ENCODE measurements at regions not wholly inside any gene's neighbourhood (a gene's known extent, or its start where the extent isn't known, plus 50 kb on each side); places are given as distances from the start of the nearest gene placed in this dataset.
"Not testable (repeated sequence)": the region's sequence is repeated elsewhere in the genome, so short reads cannot be mapped to it uniquely, and the experiment has no call there.

- DNase-seq (ENCODE audit: low read depth in 3 of 3, low spot score in 2 of 3), result no peak
Observed at GRCh38 chr16:9663588-9663987, 518.6 kb downstream of the GRIN2A start.

GRCh38 chr16:9665851-9666271, 516.4 kb downstream of the GRIN2A start:
- DNase-seq (ENCODE audit: low read depth in 3 of 3, low spot score in 2 of 3), result no peak

GRCh38 chr16:9666834-9667480, 515.3 kb downstream of the GRIN2A start:
- DNase-seq (ENCODE audit: low read depth in 3 of 3, low spot score in 2 of 3), result no peak

DNA sequence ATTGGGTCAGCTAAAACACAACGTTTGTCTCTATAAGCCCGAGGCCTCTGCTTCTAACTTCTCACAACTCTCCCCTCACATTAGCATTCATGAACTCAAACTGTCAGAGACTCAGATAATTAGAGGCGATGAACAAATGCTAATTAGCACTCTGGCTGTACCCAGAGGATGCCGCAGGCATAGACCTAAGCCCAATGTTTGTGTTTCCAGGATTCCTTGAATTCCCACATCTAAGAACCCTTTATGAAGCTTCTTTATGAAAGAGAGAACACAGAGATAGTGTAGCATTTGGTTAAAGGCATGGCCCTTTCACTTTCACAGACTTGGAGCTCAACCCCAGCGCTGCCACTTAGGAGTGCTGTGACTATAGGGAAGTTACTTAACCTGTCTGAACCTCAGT, 512.2 kb downstream of the GRIN2A start:
- DNase-seq (ENCODE audit: low read depth in 3 of 3, low spot score in 2 of 3), result no peak

DNA sequence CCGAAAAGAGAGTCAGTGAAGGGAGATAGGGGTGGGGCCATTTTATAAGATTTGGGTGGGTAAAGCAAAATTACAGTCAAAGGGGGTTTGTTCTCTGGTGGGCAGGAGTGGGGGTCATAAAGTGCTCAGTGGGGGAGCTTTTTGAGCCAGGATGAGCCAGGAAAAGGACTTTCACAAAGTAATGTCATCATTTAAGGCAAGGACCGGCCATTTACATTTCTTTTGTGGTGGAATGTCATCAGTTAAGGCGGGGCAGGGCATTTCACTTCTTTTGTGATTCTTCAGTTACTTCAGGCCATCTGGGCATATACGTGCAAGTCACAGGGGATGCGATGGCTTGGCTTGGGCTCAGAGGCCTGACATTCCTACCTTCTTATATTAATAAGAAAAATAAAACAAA, 511.6 kb downstream of the GRIN2A start:
- not testable (repeated sequence) for DNase-seq (ENCODE audit: low read depth in 3 of 3, low spot score in 2 of 3)

DNA sequence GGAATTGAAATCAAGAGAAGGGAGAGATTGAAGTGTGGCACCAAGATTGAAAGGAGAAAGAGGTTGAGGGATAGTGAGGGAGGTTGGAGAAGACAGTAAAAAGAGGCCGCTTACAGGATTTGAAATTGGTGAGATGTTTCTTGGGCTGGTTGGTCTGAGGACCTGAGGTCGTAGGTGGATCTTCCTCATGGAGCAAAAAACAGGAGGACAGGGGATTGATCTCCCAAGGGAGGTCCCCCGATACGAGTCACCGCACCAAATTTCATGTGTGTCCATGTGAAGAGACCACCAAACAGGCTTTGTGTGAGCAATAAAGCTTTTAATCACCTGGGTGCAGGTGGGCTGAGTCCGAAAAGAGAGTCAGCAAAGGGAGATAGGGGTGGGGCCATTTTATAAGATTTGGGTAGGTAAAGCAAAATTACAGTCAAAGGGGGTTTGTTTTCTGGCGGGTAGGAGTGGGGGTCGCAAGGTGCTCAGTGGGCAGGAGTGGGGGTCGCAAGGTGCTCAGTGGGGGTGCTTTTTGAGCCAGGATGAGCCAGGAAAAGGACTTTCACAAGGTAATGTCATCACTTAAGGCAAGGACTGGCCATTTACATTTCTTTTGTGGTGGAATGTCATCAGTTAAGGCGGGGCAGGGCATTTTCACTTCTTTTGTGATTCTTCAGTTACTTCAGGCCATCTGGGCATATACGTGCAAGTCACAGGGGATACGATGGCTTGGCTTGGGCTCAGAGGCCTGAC, 505.5 kb downstream of the GRIN2A start:
- DNase-seq (ENCODE audit: low read depth in 3 of 3, low spot score in 2 of 3), result not testable (repeated sequence)

DNA sequence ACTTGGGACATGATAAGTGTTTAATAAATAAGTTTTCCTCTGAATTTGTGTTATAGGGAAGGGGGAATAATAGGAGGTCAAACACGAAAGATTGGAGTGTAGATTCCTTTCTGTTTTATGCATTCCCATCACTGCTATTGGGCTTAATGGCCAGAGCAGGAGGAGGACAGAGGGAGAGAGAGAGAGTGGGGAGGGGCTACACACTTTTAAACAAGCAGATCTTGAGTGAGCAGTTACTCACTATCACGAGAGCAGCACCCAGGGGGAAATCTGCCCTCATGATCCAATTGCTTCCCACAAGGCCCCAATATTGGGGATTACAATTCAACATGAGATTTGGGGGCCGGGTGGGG, 505.0 kb downstream of the GRIN2A start:
- DNase-seq (ENCODE audit: low read depth in 3 of 3, low spot score in 2 of 3), result no peak

DNA sequence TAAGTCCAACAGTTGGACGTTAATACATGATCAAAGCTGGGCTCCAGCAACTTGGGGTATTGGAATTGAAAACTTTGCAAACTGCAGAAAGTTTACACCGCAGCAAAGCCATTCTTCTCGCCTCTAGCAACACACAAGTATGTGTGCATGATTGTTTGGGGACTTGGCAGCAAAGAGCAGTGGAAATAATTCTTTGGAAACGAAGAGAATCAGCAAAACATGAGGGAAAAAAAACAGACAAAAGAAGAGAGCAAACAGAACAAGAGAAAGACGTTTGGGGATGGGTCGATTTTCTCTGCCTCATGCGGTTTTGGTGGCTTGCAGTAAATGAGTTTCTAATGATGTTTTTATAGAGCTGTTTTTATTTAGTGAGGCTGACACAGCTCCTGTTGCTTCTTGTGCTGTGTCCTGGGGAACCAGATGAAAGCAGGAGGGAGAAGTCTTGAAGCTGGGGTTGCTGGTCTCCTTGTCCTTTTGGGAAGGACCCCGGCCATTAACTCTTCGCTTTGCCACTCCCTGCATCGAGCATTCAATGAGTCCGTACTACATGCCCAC, 502.9 kb downstream of the GRIN2A start:
- DNase-seq (ENCODE audit: low read depth in 3 of 3, low spot score in 2 of 3), result no peak

DNA sequence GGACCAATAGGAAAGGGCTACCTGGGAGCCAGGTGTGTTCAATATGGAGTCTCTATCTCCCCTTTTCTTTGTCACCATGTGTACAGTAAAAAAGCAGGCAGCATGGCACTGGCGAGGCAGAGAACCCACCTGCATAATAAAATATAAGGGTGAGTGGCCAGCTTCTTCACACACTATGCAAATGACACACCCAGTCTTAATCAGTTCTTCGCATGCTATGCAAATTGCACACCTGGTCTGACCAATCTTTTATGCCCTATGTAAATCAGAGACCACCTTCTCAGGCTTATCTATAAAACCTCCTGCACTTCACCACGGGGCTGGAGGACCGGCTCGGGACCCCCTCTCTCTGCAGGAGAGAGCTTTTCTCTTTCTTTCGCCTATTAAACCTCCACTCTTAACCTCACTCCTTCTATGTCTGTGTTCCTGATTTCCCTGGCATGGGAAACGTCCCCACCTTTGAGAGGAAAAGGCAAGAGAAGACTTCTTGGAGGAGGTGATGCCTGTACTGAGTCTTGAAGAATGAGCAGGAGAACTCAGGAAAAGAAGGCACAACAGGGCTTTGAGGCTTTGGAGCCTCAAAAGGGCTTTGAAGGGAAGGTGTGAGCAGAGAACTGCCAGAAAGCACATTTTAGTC, 502.1 kb downstream of the GRIN2A start:
- DNase-seq (ENCODE audit: low read depth in 3 of 3, low spot score in 2 of 3), result no peak

GRCh38 chr16:9680968-9681367, 501.3 kb downstream of the GRIN2A start:
- no peak for DNase-seq (ENCODE audit: low read depth in 3 of 3, low spot score in 2 of 3)

DNA sequence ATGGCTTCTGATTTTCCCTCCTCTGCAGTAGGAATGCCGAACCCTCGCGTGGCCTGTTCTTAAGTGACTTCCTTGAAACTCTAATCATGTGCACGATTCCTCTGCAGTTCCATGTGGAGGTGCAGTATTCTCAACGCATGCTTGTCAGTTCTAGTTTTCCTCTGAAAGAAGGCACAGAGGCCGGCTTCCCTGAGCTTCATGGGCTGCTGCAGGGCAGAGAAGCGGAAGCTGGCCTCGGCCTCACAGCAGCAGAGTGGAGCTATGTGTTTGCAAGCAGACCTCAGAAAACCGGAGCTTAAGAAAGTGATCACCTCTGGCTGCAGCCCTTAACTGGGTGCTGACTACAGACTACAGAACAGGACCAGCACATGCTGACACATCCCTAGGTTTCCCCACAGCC, 500.7 kb downstream of the GRIN2A start:
- no peak for DNase-seq (ENCODE audit: low read depth in 3 of 3, low spot score in 2 of 3)

DNA sequence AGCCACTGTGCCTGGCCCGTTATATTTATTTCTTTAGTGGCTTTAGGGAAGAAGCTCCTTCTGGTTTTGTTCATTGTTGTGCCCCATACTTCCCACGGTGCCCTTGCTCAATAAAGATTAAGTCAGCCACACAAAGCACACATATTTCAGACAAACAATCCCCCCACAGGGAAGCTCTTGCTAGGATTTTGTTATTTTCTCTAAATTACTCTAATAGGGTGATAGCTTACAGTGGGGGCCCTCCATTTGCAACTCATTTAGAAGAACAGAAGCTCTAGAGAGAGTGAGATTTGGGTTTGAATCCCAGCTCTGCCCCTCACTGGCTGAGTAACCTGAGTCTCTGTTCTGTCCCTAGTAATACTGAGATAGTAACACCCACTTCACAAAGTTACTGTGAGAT, 499.9 kb downstream of the GRIN2A start:
- no peak for DNase-seq (ENCODE audit: low read depth in 3 of 3, low spot score in 2 of 3)

DNA sequence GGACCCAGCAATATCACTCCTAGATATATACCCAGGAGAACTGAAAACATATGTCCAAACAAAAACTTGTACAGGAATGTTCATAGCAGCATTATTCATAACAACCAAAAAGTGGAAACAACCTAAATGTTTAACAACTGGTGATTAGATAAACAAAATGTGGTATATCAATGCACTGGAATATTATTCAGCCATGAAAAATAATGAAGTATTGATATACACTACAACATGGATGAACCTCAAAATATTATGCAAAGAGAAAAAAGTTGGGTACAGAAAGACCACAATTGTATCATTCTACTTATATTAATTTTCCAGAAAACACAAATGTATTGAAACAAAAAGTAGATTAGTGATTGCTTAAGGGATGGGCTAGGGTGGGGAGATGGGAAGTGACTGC, 498.6 kb downstream of the GRIN2A start:
- DNase-seq (ENCODE audit: low read depth in 3 of 3, low spot score in 2 of 3), result no peak

DNA sequence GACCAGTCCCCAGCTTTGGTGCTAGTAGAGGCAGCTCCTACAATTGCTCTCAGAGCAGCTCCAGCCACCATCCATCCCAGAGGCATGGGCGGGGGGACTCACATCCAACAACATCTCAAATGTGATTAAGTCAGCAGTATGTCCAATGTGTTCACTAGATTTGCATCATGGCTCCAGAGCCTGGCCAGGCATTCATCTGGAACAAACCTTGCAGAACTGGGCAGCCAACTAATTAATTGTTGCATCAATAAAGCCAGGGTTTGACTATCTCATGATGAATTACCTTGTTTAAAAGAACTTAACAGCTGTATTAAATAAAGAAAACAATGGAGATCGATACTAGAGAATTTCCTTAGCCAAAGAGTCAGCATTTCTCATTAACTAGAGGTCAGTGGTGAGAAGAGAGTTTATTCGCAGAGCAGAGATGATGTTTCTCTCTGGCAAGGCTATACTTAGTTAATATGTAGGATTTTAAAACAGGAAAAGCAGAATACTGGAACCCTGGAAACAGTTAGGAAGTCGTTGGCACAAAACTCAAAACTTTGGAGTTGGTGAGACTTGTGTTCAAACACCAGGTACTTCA, 494.4 kb downstream of the GRIN2A start:
- DNase-seq (ENCODE audit: low read depth in 3 of 3, low spot score in 2 of 3), result no peak

- no peak for DNase-seq (ENCODE audit: low read depth in 3 of 3, low spot score in 2 of 3)
Observed at GRCh38 chr16:9689597-9689996, 492.6 kb downstream of the GRIN2A start.

- DNase-seq (ENCODE audit: low read depth in 3 of 3, low spot score in 2 of 3), result no peak
Observed at GRCh38 chr16:9695152-9695551, 487.1 kb downstream of the GRIN2A start.
